Hematopoietic multipotent progenitor cell treated with erythropoietin and hydrocortisone succinate and interleukin-3 and kit ligand, for 8 days (in vitro differentiated cells): ENCODE measurements at regions not wholly inside any gene's neighbourhood (a gene's known extent, or its start where the extent isn't known, plus 50 kb on each side); places are given as distances from the start of the nearest gene placed in this dataset.

ENCODE experiments used
- DNase-seq: peaks from one replicate; pipeline ENCODE4 v3.0.0-alpha.2; 2015

- no peak for DNase-seq
These were observed 1785.8 kb upstream of the PCDH20 start for GRCh38 chr13:63201493-63201892.

DNA sequence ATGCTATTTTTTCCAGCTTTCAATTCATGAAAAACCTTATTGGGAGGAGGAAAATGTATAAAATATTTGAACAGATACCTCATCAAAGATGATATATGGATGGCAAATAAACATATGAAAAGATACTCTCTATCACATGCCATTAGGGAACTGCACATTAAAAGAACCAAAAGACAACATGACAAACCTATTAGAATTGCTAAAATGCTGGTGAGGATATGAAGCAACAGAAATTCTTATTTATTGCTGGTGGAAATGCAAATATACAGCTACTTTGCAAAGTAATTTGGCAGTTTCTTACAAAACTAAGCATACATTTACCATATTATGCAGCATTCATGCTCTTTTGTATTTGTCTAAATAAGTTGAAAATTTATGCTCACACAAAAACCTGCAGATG, 1783.9 kb upstream of the PCDH20 start:
- DNase-seq, result no peak

DNA sequence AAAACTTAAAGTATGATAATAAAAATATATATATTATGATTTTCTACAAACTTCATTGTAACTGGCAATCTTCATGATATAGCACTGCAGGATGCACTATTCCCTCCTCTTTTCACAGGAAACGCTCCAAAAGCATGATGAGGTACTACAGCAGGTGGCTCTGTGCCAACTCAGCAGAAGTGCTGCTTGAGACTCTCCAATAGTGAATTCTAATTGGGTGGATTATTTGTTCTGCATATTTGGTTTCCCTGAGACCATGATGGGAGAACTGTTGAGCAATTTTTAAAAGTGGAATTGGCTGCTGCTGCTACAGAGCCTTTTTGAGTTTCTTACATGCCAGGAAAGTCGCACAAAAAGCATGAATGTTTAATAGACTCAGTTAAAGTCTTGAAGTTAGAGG, 1782.4 kb upstream of the PCDH20 start:
- DNase-seq, result no peak

- DNase-seq, result no peak
These were observed 1780.1 kb upstream of the PCDH20 start for GRCh38 chr13:63195726-63196125.

- no peak for DNase-seq
These were observed 1775.1 kb upstream of the PCDH20 start for GRCh38 chr13:63190742-63191141.

DNA sequence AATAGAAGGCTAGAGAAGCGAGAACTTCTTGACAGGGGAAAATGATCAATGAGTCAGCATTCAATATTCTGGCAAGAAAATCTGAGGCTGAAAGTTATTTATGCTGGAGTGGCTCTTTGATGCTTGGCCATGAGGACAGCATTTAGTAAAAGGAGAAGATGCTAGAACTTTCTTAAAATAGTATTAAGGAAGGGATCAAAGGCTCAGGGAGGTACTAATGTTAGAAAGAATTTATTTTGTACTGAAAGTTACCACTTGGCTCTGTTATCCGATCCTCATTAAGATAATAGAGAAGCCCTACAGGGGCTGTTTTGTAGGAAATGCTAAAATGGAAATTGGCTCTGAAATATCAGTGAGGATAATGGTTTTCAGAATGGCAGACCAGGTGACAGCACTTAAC, 1774.6 kb upstream of the PCDH20 start:
- no peak for DNase-seq

- no peak for DNase-seq
These were observed 1774.1 kb upstream of the PCDH20 start for GRCh38 chr13:63189712-63190111.

DNA sequence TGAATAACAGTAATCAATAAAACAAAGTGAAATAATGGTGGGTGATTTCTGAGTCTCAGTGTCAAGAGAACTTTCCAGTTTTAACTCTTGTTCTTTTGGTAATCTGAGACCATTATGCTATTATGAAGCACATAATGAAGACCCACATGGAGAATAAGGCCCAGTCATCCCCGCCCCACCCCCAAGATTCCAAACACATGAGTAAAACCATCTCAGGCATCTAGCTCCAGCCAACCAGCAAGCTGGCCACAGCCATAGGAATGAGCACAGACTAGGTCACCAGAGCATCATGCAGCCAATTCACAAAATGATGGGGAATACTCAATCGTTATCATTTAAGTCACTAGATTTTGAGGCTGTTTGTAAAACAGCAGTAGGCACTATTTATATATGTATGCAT, 1769.0 kb upstream of the PCDH20 start:
- DNase-seq, result no peak

DNA sequence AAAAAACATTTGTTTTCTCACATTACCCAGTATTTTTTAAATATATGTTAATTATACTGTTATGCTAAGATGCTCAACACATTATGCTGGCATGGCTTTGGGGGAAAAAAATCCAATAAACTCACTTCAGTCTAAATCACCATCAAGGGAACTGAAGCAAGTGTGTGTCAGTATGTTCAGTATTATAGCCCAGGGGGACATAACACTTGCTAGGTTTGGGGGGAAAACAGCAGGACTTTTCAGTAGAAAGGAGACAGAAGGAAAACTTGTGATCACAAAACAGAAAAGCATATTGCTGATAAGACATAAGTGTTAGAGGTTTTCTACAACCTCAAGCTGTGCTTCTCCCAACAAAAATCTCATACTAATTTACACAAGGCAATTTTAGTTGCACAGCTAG, 1759.9 kb upstream of the PCDH20 start:
- no peak for DNase-seq

GRCh38 chr13:63167699-63168337, 1752.2 kb upstream of the PCDH20 start:
- no peak for DNase-seq

DNA sequence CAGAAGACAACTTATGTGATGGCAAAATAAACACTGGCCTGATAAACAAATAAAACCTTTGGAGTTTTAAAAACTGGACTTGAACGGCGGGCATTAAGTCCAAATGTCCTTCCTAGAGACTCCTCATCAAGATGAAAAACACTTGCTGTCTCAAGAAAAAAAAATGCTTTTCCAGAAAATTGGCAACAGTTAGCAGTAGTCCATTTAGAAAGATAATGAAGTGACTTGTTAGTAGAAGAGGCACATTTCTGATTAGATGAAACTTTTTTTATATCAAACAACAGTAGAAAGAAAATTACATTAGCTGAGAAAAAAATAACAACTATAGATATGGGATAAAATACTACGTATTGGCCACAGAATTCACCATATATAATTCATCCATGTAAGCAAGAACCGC, 1750.7 kb upstream of the PCDH20 start:
- DNase-seq, result no peak

GRCh38 chr13:63163903-63164302, 1748.3 kb upstream of the PCDH20 start:
- DNase-seq, result no peak

- DNase-seq, result no peak
These were observed 1745.6 kb upstream of the PCDH20 start for GRCh38 chr13:63161219-63161618.

GRCh38 chr13:63156816-63157215, 1741.2 kb upstream of the PCDH20 start:
- no peak for DNase-seq

DNA sequence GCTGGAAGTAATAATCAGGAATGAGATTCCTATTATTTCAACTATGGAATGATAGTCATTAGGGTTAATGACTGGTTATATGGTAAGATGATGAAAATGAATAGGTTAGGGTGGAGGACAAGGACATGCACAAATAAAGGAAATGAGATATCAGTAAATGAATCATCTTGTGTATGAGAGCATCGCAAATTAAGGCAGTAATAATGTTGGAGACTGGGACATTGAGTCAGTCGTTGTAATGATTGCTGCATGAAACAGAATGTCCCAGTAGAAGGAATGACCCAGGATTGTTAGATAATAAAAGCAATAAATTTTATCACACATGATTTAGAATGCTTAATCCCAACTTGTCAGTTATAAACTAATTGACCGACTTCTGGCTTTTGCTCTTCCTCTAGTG, 1733.7 kb upstream of the PCDH20 start:
- no peak for DNase-seq

GRCh38 chr13:63139277-63139676, 1723.6 kb upstream of the PCDH20 start:
- no peak for DNase-seq

DNA sequence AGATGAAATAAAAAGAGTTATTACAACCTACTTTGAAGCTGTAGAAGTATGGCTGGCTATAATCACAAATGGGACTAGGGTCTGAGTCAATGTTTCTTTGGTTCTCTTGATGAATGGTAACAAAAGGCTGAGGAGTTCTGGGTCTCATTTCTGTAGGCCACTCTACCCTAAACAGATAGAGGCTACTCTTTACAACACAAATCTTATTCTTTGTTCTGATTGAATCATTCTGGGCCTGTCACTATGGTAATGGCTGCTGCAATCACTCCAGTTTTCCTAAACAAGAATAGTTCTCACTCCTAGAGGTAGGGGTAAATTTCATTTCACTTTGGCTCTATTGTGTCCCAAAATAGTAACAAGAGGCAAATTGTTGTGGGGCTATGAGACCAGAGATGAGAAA, 1714.3 kb upstream of the PCDH20 start:
- DNase-seq, result no peak

DNA sequence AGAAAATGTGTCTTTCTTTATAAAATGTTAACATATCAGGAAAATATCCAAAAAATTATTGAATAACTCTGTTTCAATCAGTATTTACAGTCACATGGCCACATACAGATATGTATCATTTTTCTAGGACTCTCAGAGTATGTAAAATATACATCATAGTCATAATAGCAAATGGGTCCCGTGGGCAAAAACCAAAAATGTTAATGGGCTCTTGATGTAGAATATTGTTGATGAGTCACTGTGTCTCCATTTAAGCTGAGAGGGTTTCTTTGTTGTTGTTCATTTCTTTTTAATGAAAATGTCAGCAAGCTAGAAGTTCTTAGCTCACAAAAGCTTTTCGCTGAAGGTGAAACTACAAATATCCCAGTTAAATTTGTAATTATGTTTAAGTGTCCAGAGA, 1713.1 kb upstream of the PCDH20 start:
- no peak for DNase-seq

- DNase-seq, result peak; percentile 38
These were observed 1709.2 kb upstream of the PCDH20 start for GRCh38 chr13:63124863-63125262.

GRCh38 chr13:63120883-63121282, 1705.2 kb upstream of the PCDH20 start:
- DNase-seq, result no peak

- no peak for DNase-seq
These were observed 1702.1 kb upstream of the PCDH20 start for GRCh38 chr13:63117710-63118109.

GRCh38 chr13:63112799-63113395, 1697.2 kb upstream of the PCDH20 start:
- no peak for DNase-seq

DNA sequence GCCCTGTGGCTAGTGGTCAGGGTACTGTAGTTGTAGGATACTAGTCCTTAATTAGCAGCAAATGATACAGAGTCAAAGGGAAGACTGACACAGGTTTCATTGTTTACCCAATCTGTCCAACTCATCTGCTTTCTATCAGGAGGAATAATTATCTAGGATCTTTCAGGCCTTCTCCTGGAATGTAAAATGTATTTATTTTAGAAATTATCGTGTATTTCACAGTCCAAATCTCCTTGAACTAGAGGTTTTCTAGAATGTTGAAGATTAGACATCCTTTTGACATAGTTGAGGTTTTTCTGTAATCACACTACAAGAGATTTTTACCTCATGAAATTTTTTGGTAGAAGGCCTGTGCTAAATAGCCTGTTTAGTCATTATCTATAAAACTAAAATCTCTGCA, 1694.8 kb upstream of the PCDH20 start:
- no peak for DNase-seq

GRCh38 chr13:63107179-63107943, 1691.7 kb upstream of the PCDH20 start:
- DNase-seq, result no peak
